ENCODE measurements at regions not wholly inside any gene's neighbourhood (a gene's known extent, or its start where the extent isn't known, plus 50 kb on each side); places are given as distances from the start of the nearest gene placed in this dataset.

DNA sequence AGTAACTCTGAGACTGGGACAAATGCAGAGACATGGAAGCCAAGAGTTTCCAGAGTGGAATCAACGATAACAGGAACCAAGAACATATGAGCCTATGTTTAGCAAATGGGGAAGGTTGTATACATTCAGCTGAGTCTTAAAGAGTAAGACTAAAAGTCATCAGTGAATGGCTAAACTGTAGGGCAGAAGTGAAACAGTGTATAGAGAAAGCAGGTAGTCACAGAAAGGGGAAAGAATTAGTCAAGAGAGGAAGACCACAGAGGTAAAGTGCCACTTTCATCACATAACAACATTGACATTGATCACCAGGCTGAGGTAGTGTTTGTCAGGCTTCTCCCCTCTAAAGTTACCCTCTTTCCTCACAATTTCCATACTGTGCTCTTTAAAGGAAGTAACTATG, 306.5 kb upstream of the SPTLC3 start:
- no peak overlapping the region for H3K4me2 ChIP-seq (ENCODE audit: low read length)
- H3K4me3 ChIP-seq (ENCODE audit: low read length), result no peak overlapping the region
- H3K9me3 ChIP-seq (ENCODE audit: low read length), result no peaks in the 10 kb centered on the region
- BruUV-seq (replicated peaks), result no TSS peak
- no peak for TF ChIP-seq EZH2 (IDR thresholded peaks at IDR 0.05; ENCODE audit: low read length, unreplicated experiment)
- TF ChIP-seq EZH2phosphoT487 (IDR thresholded peaks at IDR 0.05; ENCODE audit: borderline replicate concordance, low read length), result no peak
- TF ChIP-seq, protein P1, sequence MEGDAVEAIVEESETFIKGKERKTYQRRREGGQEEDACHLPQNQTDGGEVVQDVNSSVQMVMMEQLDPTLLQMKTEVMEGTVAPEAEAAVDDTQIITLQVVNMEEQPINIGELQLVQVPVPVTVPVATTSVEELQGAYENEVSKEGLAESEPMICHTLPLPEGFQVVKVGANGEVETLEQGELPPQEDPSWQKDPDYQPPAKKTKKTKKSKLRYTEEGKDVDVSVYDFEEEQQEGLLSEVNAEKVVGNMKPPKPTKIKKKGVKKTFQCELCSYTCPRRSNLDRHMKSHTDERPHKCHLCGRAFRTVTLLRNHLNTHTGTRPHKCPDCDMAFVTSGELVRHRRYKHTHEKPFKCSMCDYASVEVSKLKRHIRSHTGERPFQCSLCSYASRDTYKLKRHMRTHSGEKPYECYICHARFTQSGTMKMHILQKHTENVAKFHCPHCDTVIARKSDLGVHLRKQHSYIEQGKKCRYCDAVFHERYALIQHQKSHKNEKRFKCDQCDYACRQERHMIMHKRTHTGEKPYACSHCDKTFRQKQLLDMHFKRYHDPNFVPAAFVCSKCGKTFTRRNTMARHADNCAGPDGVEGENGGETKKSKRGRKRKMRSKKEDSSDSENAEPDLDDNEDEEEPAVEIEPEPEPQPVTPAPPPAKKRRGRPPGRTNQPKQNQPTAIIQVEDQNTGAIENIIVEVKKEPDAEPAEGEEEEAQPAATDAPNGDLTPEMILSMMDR (conservative IDR thresholded peaks at IDR 0.05; ENCODE audit: low read depth, low read length), result no peak
- no peak overlapping the region for H3K9ac ChIP-seq (ENCODE audit: low read length)
- H3K27me3 ChIP-seq (ENCODE audit: low read length), result peaks cover 22% of the 10 kb centered on the region
- no peak overlapping the region for H2AFZ ChIP-seq (ENCODE audit: low read length)
- no peaks in the 10 kb centered on the region for H4K20me1 ChIP-seq (ENCODE audit: low read length)
- no peaks in the 10 kb centered on the region for H3K79me2 ChIP-seq (ENCODE audit: low read length)
- POLR2A ChIA-PET (ENCODE audit: unreplicated experiment), result no interaction called here
- H3K27ac ChIP-seq (ENCODE audit: low read length), result no peak overlapping the region
- H3K9me2 ChIP-seq (replicated peaks; ENCODE audit: low read length), result no peaks in the 10 kb centered on the region
- CTCF ChIA-PET, result no interaction called here
- H3F3A ChIP-seq (ENCODE audit: low read length, unreplicated experiment), result no peaks in the 10 kb centered on the region
- no peaks in the 10 kb centered on the region for H3K36me3 ChIP-seq (ENCODE audit: low read depth, low read length)
- no peak for DNase-seq
- ATAC-seq, result no peak
- intact Hi-C loops (cut with micrococcal nuclease), result no loop called here
- no peaks in the 10 kb centered on the region for H3K4me1 ChIP-seq (ENCODE audit: insufficient read depth, low read length)

DNA sequence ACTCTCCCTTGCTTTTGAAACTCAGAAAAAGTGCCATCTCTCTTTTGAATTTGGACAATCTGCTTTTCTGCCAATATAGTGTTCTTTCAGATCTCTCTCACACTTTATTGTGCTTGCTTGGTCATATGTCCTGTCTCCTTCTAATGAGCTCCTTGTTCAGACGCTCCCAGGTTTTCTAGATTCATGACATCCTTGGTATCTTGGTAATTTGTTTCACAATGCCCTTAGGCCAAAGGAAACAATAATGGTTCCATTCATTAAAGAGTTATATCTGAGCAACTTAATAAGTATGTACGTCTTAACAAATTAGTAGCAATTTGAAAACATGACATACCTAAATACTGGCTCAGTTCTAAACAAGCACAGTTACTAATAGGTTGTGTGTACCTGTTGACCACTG, 293.4 kb upstream of the SPTLC3 start:
- H3K4me1 ChIP-seq (ENCODE audit: insufficient read depth, low read length), result no peaks in the 10 kb centered on the region
- no TSS peak for BruUV-seq (replicated peaks)
- TF ChIP-seq, protein P1 (conservative IDR thresholded peaks at IDR 0.05; ENCODE audit: low read depth, low read length), result no peak
- TF ChIP-seq EZH2phosphoT487 (IDR thresholded peaks at IDR 0.05; ENCODE audit: borderline replicate concordance, low read length), result no peak
- TF ChIP-seq EZH2 (IDR thresholded peaks at IDR 0.05; ENCODE audit: low read length, unreplicated experiment), result no peak
- DNase-seq (no peak), ATAC-seq (no peak)
- H4K20me1 ChIP-seq (ENCODE audit: low read length), result no peaks in the 10 kb centered on the region
- intact Hi-C loops (cut with micrococcal nuclease), result no loop called here
- H3K9me2 ChIP-seq (replicated peaks; ENCODE audit: low read length), result no peaks in the 10 kb centered on the region
- H3K79me2 ChIP-seq (ENCODE audit: low read length), result no peaks in the 10 kb centered on the region
- peaks cover 20% of the 10 kb centered on the region for H3K27me3 ChIP-seq (ENCODE audit: low read length)
- no peak overlapping the region for H2AFZ ChIP-seq (ENCODE audit: low read length)
- H3K4me2 ChIP-seq (ENCODE audit: low read length), result no peak overlapping the region
- no peak overlapping the region for H3K4me3 ChIP-seq (ENCODE audit: low read length)
- H3K27ac ChIP-seq (ENCODE audit: low read length), result no peak overlapping the region
- ChIA-PET CTCF (no interaction called here), POLR2A (ENCODE audit: unreplicated experiment) (no interaction called here)
- no peaks in the 10 kb centered on the region for H3F3A ChIP-seq (ENCODE audit: low read length, unreplicated experiment)
- H3K9ac ChIP-seq (ENCODE audit: low read length), result no peak overlapping the region
- H3K9me3 ChIP-seq (ENCODE audit: low read length), result no peaks in the 10 kb centered on the region
- no peaks in the 10 kb centered on the region for H3K36me3 ChIP-seq (ENCODE audit: low read depth, low read length)

DNA sequence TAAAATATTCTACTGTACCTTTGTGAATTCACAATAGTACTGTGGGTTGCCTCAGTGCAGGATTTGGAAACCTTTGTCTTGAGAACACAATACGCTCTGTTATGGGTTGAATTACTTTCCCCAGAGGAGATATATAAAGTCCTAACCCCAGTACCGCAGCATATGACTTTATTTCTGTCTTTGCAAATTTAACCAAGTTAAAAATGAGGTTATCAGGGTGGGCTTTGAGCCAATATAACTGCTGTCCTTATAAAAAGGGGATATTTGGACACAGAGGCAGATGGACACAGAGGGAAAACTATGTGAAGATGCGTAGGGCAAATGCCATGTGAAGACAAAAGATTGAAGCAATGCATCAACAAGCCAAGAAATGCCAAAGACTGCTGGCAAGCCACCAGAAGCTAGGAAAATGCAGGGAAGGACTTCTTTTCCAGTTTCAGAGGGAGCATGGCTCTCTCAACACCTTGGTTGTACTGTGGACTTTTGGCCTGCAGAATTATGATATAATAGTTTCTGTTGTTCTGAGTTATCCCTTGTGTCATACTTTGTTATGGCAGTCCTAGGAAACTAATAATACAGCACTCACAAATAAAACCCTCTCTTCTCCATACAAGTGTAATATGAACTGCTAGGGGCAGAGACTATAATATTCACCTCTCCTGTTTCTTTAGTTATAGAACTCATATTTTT, 292.6 kb upstream of the SPTLC3 start:
- H3K4me3 ChIP-seq (ENCODE audit: low read length), result no peak overlapping the region
- no TSS peak for BruUV-seq (replicated peaks)
- ChIA-PET POLR2A (ENCODE audit: unreplicated experiment) (no interaction called here), CTCF (no interaction called here)
- H3K36me3 ChIP-seq (ENCODE audit: low read depth, low read length), result no peaks in the 10 kb centered on the region
- no peak overlapping the region for H2AFZ ChIP-seq (ENCODE audit: low read length)
- no peak for ATAC-seq
- no peaks in the 10 kb centered on the region for H3K4me1 ChIP-seq (ENCODE audit: insufficient read depth, low read length)
- TF ChIP-seq EZH2 (IDR thresholded peaks at IDR 0.05; ENCODE audit: low read length, unreplicated experiment), result no peak
- TF ChIP-seq, protein P1 (conservative IDR thresholded peaks at IDR 0.05; ENCODE audit: low read depth, low read length), result no peak
- no peak for TF ChIP-seq EZH2phosphoT487 (IDR thresholded peaks at IDR 0.05; ENCODE audit: borderline replicate concordance, low read length)
- no peak overlapping the region for H3K9ac ChIP-seq (ENCODE audit: low read length)
- no peaks in the 10 kb centered on the region for H3K79me2 ChIP-seq (ENCODE audit: low read length)
- H3K27ac ChIP-seq (ENCODE audit: low read length), result no peak overlapping the region
- no peak overlapping the region for H3K4me2 ChIP-seq (ENCODE audit: low read length)
- intact Hi-C loops (cut with micrococcal nuclease), result no loop called here
- peaks cover 12% of the 10 kb centered on the region; the same call in 1 of the 2 replicates for H3K27me3 ChIP-seq (ENCODE audit: low read length)
- H4K20me1 ChIP-seq (ENCODE audit: low read length), result no peaks in the 10 kb centered on the region
- H3K9me3 ChIP-seq (ENCODE audit: low read length), result no peaks in the 10 kb centered on the region
- DNase-seq, result no peak
- H3F3A ChIP-seq (ENCODE audit: low read length, unreplicated experiment), result no peaks in the 10 kb centered on the region
- no peaks in the 10 kb centered on the region for H3K9me2 ChIP-seq (replicated peaks; ENCODE audit: low read length)

All from PC-3 (cell line).